WI38 (cell line): ENCODE measurements at regions not wholly inside any gene's neighbourhood (a gene's known extent, or its start where the extent isn't known, plus 50 kb on each side); places are given as distances from the start of the nearest gene placed in this dataset.

ENCODE experiments used
- H3K4me3 ChIP-seq: 2 replicates; pipeline ENCODE4 v1.5.1; 2011; ENCODE audit warnings: low read depth, mild to moderate bottlenecking, control low read depth, low read length
- TF ChIP-seq, protein P1 (sequence below): IDR thresholded peaks from 2 replicates; pipeline ENCODE4 v1.5.1; 2012; ENCODE audit warnings: low read depth, mild to moderate bottlenecking, control low read depth, low read length

- TF ChIP-seq, protein P1, sequence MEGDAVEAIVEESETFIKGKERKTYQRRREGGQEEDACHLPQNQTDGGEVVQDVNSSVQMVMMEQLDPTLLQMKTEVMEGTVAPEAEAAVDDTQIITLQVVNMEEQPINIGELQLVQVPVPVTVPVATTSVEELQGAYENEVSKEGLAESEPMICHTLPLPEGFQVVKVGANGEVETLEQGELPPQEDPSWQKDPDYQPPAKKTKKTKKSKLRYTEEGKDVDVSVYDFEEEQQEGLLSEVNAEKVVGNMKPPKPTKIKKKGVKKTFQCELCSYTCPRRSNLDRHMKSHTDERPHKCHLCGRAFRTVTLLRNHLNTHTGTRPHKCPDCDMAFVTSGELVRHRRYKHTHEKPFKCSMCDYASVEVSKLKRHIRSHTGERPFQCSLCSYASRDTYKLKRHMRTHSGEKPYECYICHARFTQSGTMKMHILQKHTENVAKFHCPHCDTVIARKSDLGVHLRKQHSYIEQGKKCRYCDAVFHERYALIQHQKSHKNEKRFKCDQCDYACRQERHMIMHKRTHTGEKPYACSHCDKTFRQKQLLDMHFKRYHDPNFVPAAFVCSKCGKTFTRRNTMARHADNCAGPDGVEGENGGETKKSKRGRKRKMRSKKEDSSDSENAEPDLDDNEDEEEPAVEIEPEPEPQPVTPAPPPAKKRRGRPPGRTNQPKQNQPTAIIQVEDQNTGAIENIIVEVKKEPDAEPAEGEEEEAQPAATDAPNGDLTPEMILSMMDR = no peak
- no peak overlapping the region for H3K4me3 ChIP-seq
These were observed 62.2 kb upstream of the ADORA2B start for GRCh38 chr17:15882777-15883176.

- TF ChIP-seq, protein P1 = no peak
- no peak overlapping the region for H3K4me3 ChIP-seq
These were observed 61.3 kb upstream of the ADORA2B start for GRCh38 chr17:15883617-15884111.

DNA sequence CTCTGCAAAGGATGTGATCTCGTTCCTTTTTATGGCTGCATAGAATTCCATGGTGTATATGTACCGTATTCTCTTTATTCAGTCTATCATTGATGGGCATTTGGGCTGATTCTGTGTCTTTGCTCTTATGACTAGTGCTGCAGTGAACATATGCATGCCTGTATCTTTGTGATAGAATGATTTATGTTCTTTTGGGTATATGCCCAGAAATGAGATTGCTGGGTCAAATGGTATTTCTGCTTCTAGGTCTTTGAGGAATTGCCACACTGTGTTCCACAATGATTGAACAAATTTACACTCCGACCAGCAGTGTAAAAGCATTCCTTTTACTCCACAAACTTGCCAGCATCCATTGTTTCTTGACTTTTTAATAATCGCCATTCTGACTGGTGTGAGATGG is 60.2 kb upstream of the ADORA2B start:
- TF ChIP-seq, protein P1 = no peak
- no peak overlapping the region for H3K4me3 ChIP-seq

DNA sequence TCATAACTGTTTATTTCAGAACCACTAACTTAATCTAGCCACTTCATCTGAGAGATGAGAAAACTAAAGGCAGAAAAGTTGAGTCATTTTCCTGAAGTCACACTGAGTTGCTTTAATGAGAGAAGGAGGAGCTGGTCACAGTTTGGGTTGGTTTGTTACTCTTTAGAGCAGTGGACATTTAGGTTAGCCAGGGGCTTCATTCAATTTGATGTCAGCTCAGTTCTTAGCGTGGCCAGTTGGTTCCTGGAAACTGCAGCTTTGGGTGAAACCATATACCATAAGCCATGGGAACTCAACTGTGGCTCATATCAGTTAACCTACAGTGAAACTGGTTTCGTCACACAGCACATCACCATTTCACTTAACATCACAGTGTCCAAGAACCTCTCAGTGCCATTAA is 59.2 kb upstream of the ADORA2B start:
- TF ChIP-seq, protein P1 = no peak

GRCh38 chr17:15886221-15886620 is 58.7 kb upstream of the ADORA2B start:
- no peak overlapping the region for H3K4me3 ChIP-seq
- TF ChIP-seq, protein P1 = no peak

More for the DNA sequence above, 59.2 kb upstream of the ADORA2B start:
- no peak overlapping the region for H3K4me3 ChIP-seq

DNA sequence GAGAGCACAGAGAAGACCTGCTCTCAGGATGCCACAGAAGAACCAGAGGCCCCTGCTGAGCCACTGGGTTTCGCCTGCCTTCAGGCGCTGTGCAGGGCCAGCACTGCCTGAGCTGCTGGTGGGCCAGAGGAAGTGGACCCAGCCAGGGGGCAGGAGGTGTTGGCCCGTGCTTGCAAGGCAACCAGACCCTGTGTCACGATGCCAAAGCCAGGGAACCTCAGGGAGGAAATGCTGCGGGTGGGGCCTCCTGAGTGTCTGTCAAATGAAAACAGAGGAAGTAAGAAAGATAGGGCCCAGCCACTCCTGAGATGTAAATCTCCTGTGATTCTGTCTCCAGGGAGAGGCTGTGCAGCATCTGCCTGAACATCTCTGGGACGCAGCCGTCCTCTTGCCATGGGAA is 58.1 kb upstream of the ADORA2B start:
- TF ChIP-seq, protein P1 = no peak
- no peak overlapping the region for H3K4me3 ChIP-seq

DNA sequence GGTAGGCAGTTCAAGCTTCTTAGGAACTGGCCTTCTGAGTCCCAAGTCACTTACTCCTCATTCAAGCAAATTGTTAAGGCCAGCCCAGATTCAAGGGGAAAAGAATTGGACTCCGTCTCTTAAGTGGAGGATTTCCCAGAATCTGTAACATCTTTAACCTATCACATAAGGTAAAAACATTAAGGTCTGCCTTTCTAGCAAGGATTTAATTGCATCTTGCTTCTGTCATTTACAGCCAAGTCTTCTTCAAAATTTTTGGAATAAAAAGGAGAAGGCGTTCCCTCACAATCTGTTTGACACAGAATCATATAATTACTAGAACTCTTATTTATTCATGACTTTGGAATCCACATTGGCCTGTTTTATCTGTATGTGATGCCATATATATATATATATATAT is 56.5 kb upstream of the ADORA2B start:
- no peak overlapping the region for H3K4me3 ChIP-seq
- TF ChIP-seq, protein P1 = no peak
